NCI-H1436 (cell line): ENCODE measurements at regions not wholly inside any gene's neighbourhood (a gene's known extent, or its start where the extent isn't known, plus 50 kb on each side); places are given as distances from the start of the nearest gene placed in this dataset.

Experiments used
- DNase-seq: peaks from one replicate; lab custom pipeline; 2025; lab: John Stamatoyannopoulos, UW

DNA sequence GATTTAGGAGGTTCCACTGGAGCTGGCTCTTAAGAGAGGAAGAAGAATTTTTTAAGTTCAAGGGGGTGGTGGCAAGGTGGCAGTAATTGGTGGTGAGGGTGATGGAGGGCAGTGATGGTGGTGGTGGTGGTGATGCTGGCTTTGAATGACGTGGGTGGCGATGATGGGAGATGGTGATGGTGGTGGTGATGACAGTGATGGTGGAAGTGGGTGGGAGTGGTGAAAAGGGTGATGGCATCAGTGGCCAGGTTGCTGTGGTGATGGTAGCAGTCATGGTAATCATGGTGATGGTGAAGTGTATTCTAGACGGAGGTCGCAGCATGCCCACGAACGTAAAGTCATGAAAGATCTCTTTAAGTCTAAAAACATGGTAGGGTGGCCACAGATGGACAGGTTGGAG, 197.3 kb downstream of the PTEN start:
- DNase-seq, result no peak

DNA sequence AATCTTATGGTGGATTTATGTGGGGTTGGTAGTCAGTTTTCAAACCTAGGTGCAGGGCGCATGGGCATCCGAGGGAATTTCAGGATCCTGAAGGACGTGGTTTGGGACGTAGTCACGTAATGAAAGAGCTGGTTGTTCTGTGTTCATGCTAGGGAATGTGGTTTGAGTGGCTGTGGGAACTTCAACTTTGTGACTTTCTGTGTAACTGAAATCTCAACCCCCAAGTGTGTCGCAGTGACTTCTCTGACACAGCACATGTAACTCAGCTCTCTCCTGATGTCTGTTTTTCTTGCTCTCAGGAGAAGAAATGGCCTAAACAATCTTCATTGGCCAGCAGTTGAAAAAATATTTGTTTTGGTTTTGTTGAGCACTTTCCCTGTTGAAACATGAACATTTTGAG, 199.0 kb downstream of the PTEN start:
- no peak for DNase-seq

DNA sequence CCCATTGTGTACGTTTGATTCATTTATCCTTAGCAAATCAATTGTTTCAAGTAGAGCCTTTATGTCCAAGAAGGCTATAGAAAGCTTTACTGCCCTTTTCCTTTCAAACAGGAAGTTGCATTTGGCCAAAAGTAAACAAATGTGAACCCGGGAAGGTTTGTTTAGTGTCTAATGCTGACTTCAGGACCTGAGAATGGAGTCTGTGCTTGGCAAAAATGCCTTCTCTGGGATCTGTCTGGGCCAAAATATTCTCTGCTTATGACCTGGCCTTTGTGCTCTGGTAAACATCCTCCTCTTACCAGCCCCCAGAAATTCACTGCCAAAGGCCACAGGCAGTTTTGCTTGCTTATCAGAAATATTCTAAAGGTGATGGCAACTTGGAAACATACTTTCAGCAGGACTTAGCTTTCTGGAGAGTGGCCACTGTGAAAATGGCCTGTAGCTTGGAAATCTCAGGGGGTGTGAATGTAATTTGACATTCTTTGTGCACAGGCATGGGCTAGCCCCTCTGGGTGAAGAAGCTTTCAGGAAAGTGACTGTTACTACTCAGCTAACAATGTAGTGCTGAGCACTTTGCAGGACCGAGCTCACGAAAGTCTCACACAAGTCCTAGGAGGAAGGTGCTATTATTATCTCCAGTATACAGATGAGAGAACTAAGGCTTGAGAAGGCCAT, 199.5 kb downstream of the PTEN start:
- DNase-seq, result no peak

DNA sequence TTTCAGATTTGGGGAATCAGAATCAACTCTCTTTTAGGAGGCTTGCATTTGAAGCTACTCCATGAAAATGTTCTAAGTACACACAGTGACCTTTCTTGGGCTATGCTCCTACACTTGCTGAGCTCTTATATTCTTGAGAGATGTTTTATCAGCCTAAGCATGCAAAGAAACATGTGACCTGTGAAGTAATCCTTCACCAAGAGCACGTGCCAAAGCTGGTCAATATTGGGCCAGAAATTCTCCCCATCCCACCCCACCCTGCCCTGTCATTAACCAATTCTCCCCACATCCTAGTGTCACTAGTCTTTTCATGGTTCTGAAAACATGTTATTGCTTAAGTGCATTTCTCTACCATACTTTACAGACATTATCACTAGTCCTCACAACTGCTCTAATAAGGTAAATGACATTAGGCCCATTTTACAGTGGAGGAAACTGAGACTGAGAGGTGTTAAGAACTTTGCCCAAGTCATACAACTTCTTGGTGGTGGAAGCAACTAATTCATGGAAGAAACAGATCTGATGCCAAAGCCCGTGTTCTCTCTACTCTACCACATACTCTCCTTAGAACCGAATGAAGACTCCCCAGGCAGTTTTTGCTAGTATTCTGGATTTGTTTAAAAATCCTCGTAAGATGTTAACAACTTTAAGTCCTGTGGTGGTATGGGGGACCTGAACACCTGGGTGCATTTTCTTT, 200.6 kb downstream of the PTEN start:
- no peak for DNase-seq

DNA sequence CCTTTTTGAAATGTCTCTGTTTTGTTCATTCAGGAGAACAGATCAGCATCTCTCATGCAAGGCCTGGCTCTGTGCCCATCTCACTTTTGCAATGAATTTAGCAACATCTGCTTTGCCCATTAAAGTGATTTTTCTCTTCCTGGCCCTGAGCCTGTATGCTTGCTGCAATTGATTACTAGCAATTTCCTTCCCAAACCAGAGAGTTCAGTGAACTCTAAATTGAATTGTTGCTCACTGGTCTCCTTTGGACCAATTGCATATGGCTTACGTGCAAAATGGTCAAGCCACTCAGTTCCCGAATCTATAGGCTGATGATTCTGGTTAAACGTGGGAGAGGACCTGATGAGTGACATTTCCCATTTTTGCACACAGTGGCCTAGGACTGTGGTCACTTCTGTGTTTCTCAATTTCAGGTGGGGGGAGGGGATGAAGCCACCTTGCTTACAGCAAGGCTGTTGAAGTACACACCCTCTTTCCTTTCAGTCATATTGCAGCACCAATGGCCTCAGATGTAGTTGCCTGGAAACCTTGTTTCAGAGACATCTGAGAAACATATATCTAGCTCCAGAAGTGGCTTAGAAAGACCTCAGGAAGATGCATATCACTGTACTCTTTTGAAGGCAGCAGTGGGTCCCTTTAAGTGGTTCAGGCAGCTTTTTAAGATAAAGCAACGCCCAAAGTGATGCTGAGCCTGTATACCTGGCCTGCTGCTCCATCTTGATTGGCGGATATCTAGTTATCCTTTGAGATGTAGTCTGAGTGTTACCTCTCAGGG, 201.4 kb downstream of the PTEN start:
- DNase-seq, result no peak

DNA sequence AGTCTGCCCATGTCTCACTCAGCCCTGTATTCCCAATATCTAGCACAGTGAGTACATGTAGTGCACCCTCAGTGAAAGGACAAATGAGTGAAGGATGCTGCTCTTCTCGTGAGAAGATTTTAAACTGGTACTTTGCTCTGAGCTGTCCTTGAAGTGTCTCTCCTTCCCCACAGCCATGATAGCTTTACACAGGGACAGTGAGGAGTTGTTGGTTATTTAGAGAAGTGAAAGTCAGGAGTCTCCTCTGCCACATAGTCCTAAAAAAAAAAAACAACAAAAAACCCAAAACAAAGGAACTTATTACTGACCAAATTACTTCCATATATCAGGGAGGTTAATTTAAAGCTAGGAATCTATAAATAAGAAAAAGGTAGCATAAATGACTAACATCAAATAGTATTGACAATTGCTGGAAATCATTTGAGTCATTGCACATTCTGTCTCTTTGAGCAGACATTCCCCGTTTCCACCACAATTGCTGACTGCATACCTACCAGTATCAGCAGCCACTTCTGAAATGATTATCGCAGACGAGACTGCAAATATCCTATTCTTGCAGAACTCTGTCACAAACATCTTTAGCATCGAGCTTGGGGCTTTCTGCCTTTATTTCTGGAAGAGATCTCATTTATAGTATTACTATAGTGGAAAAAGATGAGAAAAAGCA, 202.1 kb downstream of the PTEN start:
- DNase-seq, result no peak

DNA sequence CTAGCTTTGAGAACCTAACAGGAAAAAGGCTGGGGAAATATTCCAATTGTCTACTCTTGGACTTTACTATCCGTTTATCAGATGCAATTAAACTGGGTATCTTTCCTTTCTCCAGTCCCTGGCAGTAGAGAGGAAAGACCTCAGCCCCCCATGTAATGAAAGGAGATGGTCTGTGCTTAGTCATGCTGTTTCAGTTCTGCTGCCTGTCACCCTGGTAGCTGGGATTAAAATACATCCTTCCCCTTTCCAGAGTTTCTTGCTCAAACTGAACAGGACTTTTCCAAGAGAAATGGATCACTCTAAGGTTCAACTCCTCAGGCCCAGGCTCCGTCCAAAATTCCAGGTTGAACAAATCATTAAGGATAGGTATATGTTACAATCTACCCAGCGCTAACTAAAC, 202.9 kb downstream of the PTEN start:
- DNase-seq, result no peak

DNA sequence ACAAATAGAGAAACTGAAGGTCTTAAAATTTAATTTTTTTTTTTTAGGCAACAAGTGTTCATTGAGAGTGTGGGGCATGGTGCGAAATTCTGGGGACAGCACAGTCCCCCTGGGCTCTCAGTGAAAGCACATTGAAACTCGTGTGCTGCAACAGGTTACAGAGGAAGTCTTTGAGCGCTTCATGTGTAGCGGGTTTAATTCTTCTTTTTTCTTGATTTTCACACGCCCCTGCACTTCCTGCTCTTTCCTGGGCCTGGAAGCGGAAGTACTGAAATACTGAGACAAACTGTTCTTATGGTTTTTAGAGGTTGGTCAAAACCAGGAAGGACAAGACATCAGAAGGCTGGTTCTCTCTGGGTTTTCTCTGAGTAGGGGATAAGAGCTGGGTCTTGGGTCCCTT, 203.5 kb downstream of the PTEN start:
- DNase-seq, result no peak

DNA sequence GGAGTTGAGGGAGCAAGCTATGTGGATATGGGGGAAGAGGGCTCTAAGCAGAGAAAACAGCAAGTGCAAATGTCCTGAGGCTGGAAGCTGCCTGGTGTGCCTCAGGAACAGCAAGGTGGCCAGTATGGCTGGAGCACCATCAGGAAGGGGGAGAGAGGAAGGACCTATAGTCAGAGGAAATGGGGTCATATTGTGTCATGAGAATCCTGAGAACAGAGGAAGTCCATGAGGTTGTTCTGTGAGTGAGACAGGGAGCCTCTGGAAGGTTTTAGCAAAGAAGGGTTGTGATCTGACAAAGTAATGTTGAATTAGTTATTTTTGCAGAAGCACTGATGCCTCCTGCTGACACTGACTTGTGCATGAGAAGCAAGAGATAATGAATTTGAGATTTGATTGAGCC, 204.3 kb downstream of the PTEN start:
- DNase-seq, result no peak

DNA sequence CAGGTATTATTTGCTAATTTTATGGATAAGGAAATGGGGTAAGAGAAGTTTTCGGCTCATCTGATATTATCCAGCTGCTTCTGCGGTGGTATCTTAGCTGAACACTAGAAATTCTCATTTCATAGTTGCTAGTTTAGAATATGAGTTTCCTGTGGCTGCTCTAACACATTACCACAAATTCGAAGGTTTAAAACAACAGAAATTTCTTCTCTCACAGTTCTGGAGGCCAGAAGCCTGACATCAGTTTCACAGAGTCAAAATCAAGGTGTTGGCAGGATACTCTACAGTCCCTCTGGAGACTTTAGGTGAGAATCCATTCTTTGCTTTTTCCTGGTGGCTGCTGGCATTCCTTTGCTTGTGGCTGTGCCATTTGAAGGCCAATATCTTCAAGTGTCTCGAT, 205.9 kb downstream of the PTEN start:
- DNase-seq, result no peak

DNA sequence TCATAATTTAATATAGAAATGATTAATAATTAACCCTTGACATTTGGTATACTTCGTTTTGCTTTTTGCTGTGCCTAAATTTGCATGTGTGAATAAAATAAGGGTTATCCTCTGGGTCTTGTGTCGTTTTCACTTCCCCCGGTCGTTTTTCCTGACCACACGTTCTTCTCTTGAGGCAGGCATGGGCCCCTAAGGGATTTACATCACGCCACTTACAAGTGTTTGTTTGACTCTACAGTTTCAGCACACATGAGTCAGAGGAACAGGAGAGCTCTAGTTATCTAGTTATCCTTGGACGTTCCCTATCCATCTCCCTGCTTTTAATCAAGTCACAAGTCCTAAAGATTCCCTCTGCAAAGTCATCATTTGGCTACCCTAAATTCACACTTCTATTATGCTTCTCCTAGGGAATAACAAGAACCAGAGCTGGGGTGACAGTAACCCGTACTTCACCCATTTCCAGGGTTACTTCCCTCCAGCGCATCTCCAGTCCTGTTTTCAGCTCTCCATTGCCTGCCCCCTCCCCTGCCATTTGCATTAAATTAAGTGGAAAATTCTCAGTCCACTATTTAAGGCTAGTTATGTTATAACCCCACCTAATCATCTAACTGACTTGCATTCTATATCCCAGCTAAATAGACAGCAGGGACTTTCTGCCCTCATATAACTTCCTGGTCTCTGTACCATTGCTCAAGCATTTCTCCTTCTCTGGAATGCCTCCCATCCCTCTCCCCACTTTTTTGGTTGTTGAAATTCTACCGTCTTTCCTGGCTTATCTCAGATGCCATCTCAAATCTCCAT, 206.9 kb downstream of the PTEN start:
- peak; percentile 11 for DNase-seq

DNA sequence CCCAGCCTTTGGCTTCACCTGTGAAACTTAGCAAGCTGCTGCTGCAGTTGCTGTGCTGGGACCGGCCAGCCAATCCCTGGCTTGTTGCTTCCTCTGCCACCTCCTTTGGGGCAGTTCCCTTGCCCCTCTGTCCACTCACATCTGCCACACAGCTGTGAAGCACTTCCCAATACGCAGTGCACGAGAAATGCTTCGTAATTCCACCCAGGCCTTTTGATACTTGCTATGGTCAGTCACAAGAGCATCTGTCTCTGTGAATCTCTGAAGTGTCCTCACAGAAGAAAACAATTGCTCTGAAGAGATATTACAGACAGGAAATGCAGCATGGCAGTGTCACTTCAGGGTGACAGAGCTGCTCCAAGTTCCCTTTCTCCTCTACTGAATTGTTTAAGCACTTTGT, 208.5 kb downstream of the PTEN start:
- DNase-seq, result no peak

DNA sequence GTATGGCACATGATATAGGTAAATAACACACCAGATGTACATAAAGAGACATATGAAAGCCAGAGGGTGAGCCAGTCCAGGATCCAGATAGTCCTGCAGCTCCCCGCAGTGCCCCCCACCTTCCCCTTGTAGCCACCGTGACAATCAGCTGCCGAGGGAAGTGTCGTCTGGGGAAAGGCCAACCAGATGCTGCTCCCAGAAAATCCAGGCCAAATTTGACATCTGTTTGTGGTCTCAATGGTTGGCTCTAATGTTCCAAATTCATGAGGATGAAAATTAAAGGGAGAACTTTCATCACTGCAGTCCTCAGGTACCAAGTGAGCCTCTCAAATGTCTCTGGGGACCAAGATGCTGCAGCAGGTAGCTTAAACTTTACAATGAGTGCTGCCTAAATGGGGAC, 210.3 kb downstream of the PTEN start:
- DNase-seq, result no peak

DNA sequence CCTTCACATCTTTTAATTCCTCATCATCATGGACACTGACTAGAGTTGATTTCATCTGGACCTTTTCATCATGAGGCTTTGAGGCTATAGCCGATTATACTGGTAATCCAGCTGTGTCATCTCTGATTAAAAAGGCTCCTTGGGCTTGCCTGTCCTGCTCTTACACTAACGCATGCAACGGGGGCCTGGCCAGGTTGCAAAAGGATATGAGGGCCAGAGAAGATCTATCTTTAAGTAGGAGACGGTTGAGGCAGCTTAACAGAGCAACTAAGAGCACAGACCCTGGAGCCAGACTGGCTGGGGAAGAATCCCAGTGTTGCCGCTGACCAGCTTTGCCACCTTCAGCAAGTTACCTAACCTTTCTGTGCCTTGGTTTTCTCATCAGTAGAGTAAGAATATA, 211.5 kb downstream of the PTEN start:
- no peak for DNase-seq

DNA sequence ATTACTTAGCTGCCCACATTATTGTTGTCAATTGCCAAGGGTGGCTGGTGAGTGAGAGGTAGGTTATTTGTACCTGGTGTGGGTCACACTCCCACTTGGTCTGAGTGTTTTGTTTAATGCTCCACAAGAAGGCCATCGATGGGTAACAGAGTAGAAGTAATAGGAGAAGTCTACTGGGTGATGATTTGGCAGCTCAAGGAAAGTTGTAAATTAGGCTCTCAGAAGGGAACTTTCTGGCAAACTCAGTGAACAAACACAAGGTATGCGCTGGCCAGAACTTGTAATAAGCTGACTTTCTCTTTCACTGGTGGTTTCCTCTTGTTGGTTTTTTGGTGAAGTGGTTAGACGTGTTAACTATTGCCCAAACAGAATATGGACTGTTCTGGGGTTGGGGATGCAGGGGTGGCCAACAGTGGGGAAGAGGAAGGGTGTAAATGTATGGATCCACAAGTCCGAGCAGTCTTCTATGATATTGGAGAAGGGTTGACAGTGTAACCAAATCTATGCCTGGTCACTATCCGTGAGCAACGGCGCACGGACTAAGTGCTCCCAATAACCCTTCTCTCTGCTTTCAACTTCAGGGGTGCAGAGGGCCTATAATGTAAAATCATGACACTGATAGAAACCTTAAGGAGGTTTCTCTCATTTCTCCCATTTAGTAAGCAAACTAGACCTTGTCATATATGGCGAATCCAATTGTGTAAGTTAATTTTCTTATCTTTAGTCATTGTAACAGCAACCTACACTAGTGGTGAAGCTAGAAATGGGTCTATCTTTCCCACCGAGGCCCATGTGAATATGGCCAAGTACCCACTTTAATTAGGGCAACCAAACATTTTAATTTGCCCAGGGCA, 212.8 kb downstream of the PTEN start:
- DNase-seq, result no peak

DNA sequence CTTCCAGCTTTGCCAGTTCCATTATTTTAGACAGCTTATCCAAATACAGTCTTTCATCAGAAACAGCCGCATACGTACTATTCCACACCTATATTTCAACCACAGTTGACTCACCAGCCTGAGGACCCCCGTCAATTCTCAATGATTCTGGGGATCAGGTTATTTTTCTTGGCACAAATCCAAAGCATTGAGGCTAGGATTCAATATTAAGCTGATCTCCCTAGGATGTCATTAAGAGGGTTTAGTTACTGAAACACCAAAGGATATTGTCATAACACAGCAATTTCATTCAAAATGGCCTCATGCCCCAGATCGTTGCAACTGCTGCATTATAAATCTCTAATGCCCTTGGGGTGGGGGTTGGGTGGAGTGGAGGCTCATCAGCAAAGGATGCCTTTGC, 214.6 kb downstream of the PTEN start:
- no peak for DNase-seq

DNA sequence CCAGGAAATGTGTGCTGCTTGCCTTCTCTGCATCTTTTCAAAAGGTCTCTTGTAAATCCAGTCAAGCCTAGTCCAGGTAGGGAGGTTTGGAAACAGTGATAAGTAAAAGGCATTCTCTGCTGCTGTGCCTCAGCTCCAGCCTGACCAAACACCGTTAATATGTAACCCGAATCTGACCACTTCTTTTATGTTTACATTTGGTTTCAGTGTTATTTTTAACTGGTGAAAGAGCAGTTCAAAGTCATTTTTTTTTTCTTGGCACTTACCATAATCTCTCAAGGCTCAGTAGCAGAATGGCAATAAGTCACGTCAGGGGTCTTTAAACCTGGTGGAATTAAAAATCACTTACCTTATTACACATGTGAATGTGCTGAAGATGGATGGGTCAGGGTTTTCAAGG, 216.8 kb downstream of the PTEN start:
- no peak for DNase-seq

DNA sequence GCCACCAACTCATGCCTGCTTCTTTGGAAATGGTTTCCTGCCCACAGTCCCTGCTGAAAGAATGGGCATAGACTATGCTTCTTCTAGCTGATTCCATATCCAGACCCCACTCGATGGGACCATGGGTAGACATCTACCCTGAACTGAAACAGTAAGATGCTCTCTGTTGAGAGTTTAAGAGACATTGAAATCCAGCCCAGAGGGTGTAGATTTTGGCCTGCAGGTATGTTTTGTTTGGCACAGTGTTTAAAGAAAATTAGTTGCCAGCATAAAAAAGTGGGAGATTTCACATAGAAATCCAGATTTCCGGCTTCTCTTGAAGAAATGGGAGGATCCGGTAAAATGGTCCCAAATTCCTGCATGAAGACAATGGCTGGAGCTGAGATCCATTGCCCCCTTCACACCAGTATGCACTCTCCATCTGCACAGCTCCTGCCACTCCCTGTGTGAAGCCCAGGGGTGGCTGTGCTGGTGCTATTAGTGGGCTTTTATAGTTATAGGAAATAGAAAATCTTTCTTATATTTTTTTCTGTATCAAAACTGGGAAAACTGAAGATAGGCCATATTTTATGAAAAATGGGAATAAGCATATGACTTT, 218.1 kb downstream of the PTEN start:
- DNase-seq, result no peak

DNA sequence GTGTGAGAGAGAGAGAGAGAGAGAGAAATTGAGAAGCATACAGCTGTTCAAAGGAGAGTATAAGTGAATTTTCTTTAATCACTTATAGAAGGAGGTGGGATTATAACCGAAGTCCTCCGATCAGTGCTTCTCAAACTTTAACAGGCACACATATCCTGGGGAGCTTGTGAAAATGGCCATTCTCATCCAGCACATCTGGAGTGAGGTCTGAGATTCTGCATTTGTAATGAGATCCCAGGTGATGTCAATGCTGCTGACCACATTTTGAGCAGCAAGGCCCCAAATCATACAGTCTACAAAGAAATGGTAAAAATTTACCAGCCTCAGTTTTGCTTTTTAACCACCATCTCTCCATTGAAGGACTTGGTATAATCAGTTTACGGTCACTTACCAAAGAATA, 219.0 kb downstream of the PTEN start:
- DNase-seq, result no peak

DNA sequence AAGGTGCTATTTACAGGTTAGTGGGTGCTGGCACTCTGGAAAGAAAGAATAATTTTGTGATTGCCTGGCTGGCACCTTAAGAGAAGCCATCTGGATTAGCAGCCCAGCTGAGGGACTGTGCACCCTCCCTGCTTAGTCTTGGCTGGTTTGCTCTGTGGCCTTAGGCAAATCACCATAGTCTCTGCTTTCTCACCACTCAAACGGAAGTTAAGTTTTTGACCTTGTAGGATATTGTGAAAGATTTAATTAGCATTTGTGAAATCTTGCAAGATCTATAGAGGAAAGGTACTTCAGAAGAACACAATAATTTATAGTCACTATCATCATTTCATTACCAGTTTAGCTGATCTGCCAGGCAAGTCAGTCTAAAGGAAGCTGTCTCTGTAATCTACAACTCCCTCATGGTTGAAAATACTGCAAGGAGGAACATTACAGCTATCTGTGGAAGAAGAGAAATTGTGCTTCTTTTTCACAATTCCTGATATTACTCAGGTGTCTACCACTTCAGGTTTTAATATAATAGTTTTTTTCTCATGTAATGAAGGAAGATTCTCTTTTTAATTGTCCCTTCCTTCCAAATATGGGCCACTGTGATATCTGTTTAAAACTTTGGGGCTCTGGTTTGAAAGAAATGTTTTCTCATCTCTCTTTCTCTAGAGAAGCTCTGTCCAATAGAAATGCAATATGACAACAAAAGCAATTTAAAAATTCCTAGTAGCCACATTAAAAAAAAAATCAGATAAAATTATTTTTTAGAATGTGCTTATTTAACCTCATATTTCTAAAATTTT, 219.6 kb downstream of the PTEN start:
- no peak for DNase-seq
